ENCODE measurements at regions not wholly inside any gene's neighbourhood (a gene's known extent, or its start where the extent isn't known, plus 50 kb on each side); places are given as distances from the start of the nearest gene placed in this dataset.

- no peaks in the 10 kb centered on the region for H3K36me3 ChIP-seq (ENCODE audit: control insufficient read depth, insufficient read depth, low read length)
- H2AFZ ChIP-seq: no peak overlapping the region
- TF ChIP-seq, protein P1, sequence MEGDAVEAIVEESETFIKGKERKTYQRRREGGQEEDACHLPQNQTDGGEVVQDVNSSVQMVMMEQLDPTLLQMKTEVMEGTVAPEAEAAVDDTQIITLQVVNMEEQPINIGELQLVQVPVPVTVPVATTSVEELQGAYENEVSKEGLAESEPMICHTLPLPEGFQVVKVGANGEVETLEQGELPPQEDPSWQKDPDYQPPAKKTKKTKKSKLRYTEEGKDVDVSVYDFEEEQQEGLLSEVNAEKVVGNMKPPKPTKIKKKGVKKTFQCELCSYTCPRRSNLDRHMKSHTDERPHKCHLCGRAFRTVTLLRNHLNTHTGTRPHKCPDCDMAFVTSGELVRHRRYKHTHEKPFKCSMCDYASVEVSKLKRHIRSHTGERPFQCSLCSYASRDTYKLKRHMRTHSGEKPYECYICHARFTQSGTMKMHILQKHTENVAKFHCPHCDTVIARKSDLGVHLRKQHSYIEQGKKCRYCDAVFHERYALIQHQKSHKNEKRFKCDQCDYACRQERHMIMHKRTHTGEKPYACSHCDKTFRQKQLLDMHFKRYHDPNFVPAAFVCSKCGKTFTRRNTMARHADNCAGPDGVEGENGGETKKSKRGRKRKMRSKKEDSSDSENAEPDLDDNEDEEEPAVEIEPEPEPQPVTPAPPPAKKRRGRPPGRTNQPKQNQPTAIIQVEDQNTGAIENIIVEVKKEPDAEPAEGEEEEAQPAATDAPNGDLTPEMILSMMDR (IDR thresholded peaks at IDR 0.05): no peak
- H3K79me2 ChIP-seq: no peaks in the 10 kb centered on the region
- no peaks in the 10 kb centered on the region for H3K4me1 ChIP-seq
- H3K27me3 ChIP-seq (ENCODE audit: control insufficient read depth, insufficient read depth, low read length): no peaks in the 10 kb centered on the region
- no peaks in the 10 kb centered on the region for H3K9me3 ChIP-seq (ENCODE audit: control insufficient read depth, low read length)
- H3K4me2 ChIP-seq (ENCODE audit: low read length): no peak overlapping the region
- no peak overlapping the region for H3K4me3 ChIP-seq (ENCODE audit: low read depth, low read length)
- no peak overlapping the region for H3K27ac ChIP-seq
- no peak overlapping the region for H3K9ac ChIP-seq
These were observed 491.6 kb downstream of the TOX3 start for GRCh38 chr16:52055381-52055780.

DNA sequence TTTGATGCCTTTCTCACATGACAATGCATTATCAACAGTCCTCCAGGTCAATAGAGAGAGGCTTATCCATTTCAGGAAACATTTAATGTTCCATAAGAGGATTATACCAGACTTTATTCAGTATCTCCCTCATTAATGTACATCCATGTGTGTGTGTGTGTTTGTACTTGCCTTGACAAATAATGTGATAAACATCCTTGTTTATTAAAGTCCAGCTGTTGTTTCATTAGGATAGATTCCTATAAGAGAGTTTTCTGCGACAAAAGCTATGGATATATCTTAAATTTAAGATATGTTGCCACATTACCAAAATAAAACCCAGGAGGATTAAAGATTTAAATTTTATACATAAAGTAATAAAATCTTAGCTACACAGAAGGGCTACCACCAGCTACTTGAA, 492.6 kb downstream of the TOX3 start:
- no peaks in the 10 kb centered on the region for H3K27me3 ChIP-seq (ENCODE audit: control insufficient read depth, insufficient read depth, low read length)
- H3K9ac ChIP-seq: no peak overlapping the region
- H3K79me2 ChIP-seq: no peaks in the 10 kb centered on the region
- no peaks in the 10 kb centered on the region for H3K9me3 ChIP-seq (ENCODE audit: control insufficient read depth, low read length)
- H3K4me1 ChIP-seq: no peaks in the 10 kb centered on the region
- H3K36me3 ChIP-seq (ENCODE audit: control insufficient read depth, insufficient read depth, low read length): no peaks in the 10 kb centered on the region
- H3K27ac ChIP-seq: no peak overlapping the region
- H3K4me3 ChIP-seq (ENCODE audit: low read depth, low read length): no peak overlapping the region
- TF ChIP-seq, protein P1 (IDR thresholded peaks at IDR 0.05): no peak
- no peak overlapping the region for H2AFZ ChIP-seq
- H3K4me2 ChIP-seq (ENCODE audit: low read length): no peak overlapping the region

DNA sequence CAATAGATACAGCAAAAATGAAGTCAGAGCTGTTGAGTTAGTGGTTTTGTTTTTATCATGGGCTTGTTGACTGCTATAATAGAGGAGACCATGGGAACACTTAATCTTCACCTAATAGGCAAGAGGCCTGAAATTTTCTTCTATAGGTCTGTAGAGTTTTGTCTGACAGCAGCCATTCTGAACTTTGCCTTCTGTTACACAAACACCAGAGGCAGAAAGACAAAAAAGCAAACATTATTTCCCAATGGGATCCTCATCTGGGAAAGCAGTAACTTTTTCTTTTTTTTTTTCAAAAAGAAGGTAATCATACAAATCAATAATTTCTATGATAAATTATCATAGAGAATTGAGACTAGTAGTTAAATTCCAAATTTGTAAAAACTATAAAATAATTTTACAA, 494.1 kb downstream of the TOX3 start:
- Histone ChIP-seq H3K27ac (no peak overlapping the region), H2AFZ (no peak overlapping the region)
- TF ChIP-seq, protein P1 (IDR thresholded peaks at IDR 0.05): no peak

DNA sequence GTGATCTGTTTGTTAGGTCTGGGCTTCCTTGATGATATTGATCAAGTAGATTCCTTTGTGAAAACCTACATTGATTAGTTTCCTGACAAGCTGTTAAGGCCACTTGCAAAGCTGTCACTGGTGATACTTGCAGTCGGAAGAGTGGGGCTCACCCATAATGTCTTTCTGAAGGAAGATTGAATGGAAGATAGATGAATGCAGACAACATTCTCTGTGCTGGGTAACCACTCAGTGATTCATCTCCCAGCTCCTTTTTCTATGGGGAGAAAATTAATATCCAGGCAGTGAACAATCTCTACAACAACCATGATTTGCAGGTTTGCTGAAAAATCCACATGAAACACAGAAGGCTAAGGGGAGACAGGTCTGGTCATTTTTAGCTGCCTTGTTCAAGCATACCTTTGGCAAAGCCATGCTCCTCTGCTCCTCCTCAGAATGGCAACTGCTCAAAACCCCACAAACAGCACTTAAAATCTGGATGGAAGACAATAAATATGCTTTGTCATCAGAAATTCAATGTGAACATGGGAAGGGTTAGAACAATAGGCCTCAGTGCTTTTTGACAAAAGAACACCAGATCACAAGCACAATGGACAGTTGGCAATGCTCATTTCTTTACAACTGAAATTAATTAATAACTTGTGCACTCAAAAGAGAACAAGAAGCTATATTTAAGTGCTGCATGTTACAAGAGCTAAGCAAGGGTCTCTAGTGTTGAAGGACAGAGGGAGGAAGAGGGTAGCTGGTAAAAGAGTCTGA, 495.4 kb downstream of the TOX3 start:
- H3K9ac ChIP-seq: no peak overlapping the region
- H3K9me3 ChIP-seq (ENCODE audit: control insufficient read depth, low read length): no peaks in the 10 kb centered on the region
- H3K79me2 ChIP-seq: no peaks in the 10 kb centered on the region
- no peaks in the 10 kb centered on the region for H3K27me3 ChIP-seq (ENCODE audit: control insufficient read depth, insufficient read depth, low read length)
- H3K36me3 ChIP-seq (ENCODE audit: control insufficient read depth, insufficient read depth, low read length): no peaks in the 10 kb centered on the region
- no peaks in the 10 kb centered on the region for H3K4me1 ChIP-seq
- H3K4me3 ChIP-seq (ENCODE audit: low read depth, low read length): no peak overlapping the region
- H2AFZ ChIP-seq: no peak overlapping the region
- TF ChIP-seq, protein P1 (IDR thresholded peaks at IDR 0.05): no peak
- H3K4me2 ChIP-seq (ENCODE audit: low read length): no peak overlapping the region
- H3K27ac ChIP-seq: no peak overlapping the region

More for the DNA sequence above, 494.1 kb downstream of the TOX3 start:
- H3K9ac ChIP-seq: no peak overlapping the region
- H3K4me3 ChIP-seq (ENCODE audit: low read depth, low read length): no peak overlapping the region
- H3K4me2 ChIP-seq (ENCODE audit: low read length): no peak overlapping the region
- H3K4me1 ChIP-seq: no peaks in the 10 kb centered on the region
- H3K27me3 ChIP-seq (ENCODE audit: control insufficient read depth, insufficient read depth, low read length): no peaks in the 10 kb centered on the region
- no peaks in the 10 kb centered on the region for H3K36me3 ChIP-seq (ENCODE audit: control insufficient read depth, insufficient read depth, low read length)
- H3K79me2 ChIP-seq: no peaks in the 10 kb centered on the region
- H3K9me3 ChIP-seq (ENCODE audit: control insufficient read depth, low read length): no peaks in the 10 kb centered on the region

GRCh38 chr16:52050418-52050817, 496.5 kb downstream of the TOX3 start:
- no peaks in the 10 kb centered on the region for H3K36me3 ChIP-seq (ENCODE audit: control insufficient read depth, insufficient read depth, low read length)
- no peaks in the 10 kb centered on the region for H3K27me3 ChIP-seq (ENCODE audit: control insufficient read depth, insufficient read depth, low read length)
- H3K4me1 ChIP-seq: no peaks in the 10 kb centered on the region
- TF ChIP-seq, protein P1 (IDR thresholded peaks at IDR 0.05): no peak
- no peak overlapping the region for H3K9ac ChIP-seq
- H3K79me2 ChIP-seq: no peaks in the 10 kb centered on the region
- no peak overlapping the region for H3K4me3 ChIP-seq (ENCODE audit: low read depth, low read length)
- no peak overlapping the region for H2AFZ ChIP-seq
- no peak overlapping the region for H3K4me2 ChIP-seq (ENCODE audit: low read length)
- H3K9me3 ChIP-seq (ENCODE audit: control insufficient read depth, low read length): no peaks in the 10 kb centered on the region
- no peak overlapping the region for H3K27ac ChIP-seq
